ENCODE measurements at regions not wholly inside any gene's neighbourhood (a gene's known extent, or its start where the extent isn't known, plus 50 kb on each side); places are given as distances from the start of the nearest gene placed in this dataset.

- H3K36me3 ChIP-seq (replicated peaks in 1 of 2; ENCODE audit: control insufficient read depth in 1 of 2, insufficient read depth in 2 of 2, low read length in 2 of 2), result no peaks in the 10 kb centered on the region
- no TSS peak for BruUV-seq (replicated peaks)
- no peak overlapping the region for H3K4me2 ChIP-seq (ENCODE audit: low read depth, low read length)
- H4K20me1 ChIP-seq (ENCODE audit: insufficient read depth, low read length), result peaks cover 4% of the 10 kb centered on the region; the same call in 1 of the 2 replicates
- POLR2A ChIA-PET, result interaction anchor here (1.5 kb wide), 1 partner anchor 57 kb away, joined by 3 read pairs; the partner anchor contains the start of gene RTN4
- H3K4me1 ChIP-seq (ENCODE audit: insufficient read depth, low read length), result peaks cover 53% of the 10 kb centered on the region
- intact Hi-C loops (cut with micrococcal nuclease; ENCODE audit: unreplicated experiment) (no loop called here), in situ Hi-C loops (cut with HindIII; ENCODE audit: extremely low pct_ligation_motif_present, low pct_unique_long_range_greater_than_20kb) (no loop called here)
- no peaks in the 10 kb centered on the region for H3K79me2 ChIP-seq (ENCODE audit: insufficient read depth, low read length)
- no peak overlapping the region for H3K9ac ChIP-seq (ENCODE audit: insufficient read depth, low read depth, low read length)
- no peak for FAIRE-seq
- H2AFZ ChIP-seq (ENCODE audit: low read length), result no peak overlapping the region
- no peak overlapping the region for H3K4me3 ChIP-seq (replicated peaks in 1 of 3; ENCODE audit: insufficient read depth in 1 of 3, low read depth in 2 of 3, low read length in 3 of 3)
- CTCF ChIA-PET (ENCODE audit: low intra/inter-chr PET ratio, low total read pairs), result no interaction called here
- H3K9me3 ChIP-seq (ENCODE audit: low read length), result no peaks in the 10 kb centered on the region
- no peaks in the 10 kb centered on the region; a peak in 1 of 5 replicates for H3K27me3 ChIP-seq (ENCODE audit: control insufficient read depth in 1 of 2, insufficient read depth in 2 of 2, low read length in 2 of 2)
- no peak overlapping the region for H3K27ac ChIP-seq (ENCODE audit: extremely low read length, insufficient read depth, low read length)
- ATAC-seq, result no peak
- no peak for DNase-seq (ENCODE audit: low spot score)
- no peak for TF ChIP-seq STAT5B (CRISPR knock-in tag; IDR thresholded peaks at IDR 0.05)
- no peak for TF ChIP-seq THAP9 (CRISPR knock-in tag; IDR thresholded peaks at IDR 0.05; ENCODE audit: borderline replicate concordance)
- no peak for TF ChIP-seq ZNF484 (CRISPR knock-in tag; IDR thresholded peaks at IDR 0.05; ENCODE audit: borderline replicate concordance, low read depth)
- no peak for TF ChIP-seq KDM5B (CRISPR knock-in tag; IDR thresholded peaks at IDR 0.05; ENCODE audit: borderline replicate concordance)
- TF ChIP-seq WIZ (CRISPR knock-in tag; IDR thresholded peaks at IDR 0.05), result no peak
- no peak for TF ChIP-seq SMYD3 (CRISPR knock-in tag; IDR thresholded peaks at IDR 0.05)
- TF ChIP-seq, protein P1, sequence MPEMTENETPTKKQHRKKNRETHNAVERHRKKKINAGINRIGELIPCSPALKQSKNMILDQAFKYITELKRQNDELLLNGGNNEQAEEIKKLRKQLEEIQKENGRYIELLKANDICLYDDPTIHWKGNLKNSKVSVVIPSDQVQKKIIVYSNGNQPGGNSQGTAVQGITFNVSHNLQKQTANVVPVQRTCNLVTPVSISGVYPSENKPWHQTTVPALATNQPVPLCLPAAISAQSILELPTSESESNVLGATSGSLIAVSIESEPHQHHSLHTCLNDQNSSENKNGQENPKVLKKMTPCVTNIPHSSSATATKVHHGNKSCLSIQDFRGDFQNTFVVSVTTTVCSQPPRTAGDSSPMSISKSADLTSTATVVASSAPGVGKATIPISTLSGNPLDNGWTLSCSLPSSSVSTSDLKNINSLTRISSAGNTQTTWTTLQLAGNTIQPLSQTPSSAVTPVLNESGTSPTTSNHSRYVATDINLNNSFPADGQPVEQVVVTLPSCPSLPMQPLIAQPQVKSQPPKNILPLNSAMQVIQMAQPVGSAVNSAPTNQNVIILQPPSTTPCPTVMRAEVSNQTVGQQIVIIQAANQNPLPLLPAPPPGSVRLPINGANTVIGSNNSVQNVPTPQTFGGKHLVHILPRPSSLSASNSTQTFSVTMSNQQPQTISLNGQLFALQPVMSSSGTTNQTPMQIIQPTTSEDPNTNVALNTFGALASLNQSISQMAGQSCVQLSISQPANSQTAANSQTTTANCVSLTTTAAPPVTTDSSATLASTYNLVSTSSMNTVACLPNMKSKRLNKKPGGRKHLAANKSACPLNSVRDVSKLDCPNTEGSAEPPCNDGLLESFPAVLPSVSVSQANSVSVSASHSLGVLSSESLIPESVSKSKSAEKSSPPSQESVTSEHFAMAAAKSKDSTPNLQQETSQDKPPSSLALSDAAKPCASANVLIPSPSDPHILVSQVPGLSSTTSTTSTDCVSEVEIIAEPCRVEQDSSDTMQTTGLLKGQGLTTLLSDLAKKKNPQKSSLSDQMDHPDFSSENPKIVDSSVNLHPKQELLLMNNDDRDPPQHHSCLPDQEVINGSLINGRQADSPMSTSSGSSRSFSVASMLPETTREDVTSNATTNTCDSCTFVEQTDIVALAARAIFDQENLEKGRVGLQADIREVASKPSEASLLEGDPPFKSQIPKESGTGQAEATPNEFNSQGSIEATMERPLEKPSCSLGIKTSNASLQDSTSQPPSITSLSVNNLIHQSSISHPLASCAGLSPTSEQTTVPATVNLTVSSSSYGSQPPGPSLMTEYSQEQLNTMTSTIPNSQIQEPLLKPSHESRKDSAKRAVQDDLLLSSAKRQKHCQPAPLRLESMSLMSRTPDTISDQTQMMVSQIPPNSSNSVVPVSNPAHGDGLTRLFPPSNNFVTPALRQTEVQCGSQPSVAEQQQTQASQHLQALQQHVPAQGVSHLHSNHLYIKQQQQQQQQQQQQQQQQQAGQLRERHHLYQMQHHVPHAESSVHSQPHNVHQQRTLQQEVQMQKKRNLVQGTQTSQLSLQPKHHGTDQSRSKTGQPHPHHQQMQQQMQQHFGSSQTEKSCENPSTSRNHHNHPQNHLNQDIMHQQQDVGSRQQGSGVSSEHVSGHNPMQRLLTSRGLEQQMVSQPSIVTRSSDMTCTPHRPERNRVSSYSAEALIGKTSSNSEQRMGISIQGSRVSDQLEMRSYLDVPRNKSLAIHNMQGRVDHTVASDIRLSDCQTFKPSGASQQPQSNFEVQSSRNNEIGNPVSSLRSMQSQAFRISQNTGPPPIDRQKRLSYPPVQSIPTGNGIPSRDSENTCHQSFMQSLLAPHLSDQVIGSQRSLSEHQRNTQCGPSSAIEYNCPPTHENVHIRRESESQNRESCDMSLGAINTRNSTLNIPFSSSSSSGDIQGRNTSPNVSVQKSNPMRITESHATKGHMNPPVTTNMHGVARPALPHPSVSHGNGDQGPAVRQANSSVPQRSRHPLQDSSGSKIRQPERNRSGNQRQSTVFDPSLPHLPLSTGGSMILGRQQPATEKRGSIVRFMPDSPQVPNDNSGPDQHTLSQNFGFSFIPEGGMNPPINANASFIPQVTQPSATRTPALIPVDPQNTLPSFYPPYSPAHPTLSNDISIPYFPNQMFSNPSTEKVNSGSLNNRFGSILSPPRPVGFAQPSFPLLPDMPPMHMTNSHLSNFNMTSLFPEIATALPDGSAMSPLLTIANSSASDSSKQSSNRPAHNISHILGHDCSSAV (CRISPR knock-in tag; IDR thresholded peaks at IDR 0.05; ENCODE audit: borderline replicate concordance), result no peak
- TF ChIP-seq NR2F6 (IDR thresholded peaks at IDR 0.05), result no peak
- TF ChIP-seq NR2F6 (CRISPR knock-in tag; IDR thresholded peaks at IDR 0.05), result no peak
- TF ChIP-seq ZNF614 (CRISPR knock-in tag; IDR thresholded peaks at IDR 0.05; ENCODE audit: borderline replicate concordance), result no peak
- no peak for TF ChIP-seq ZHX1 (CRISPR knock-in tag; IDR thresholded peaks at IDR 0.05; ENCODE audit: low read depth)
- no peak for TF ChIP-seq ZZZ3 (CRISPR knock-in tag; IDR thresholded peaks at IDR 0.05; ENCODE audit: borderline replicate concordance)
Measured at GRCh38 chr2:55107436-55107835, 57.2 kb upstream of the RTN4 start.

Measured in HepG2 (cell line).